ENCODE measurements at regions not wholly inside any gene's neighbourhood (a gene's known extent, or its start where the extent isn't known, plus 50 kb on each side); places are given as distances from the start of the nearest gene placed in this dataset.
A peak's percentile ranks its signal among the peaks of the same experiment; 100 is the strongest.

DNA sequence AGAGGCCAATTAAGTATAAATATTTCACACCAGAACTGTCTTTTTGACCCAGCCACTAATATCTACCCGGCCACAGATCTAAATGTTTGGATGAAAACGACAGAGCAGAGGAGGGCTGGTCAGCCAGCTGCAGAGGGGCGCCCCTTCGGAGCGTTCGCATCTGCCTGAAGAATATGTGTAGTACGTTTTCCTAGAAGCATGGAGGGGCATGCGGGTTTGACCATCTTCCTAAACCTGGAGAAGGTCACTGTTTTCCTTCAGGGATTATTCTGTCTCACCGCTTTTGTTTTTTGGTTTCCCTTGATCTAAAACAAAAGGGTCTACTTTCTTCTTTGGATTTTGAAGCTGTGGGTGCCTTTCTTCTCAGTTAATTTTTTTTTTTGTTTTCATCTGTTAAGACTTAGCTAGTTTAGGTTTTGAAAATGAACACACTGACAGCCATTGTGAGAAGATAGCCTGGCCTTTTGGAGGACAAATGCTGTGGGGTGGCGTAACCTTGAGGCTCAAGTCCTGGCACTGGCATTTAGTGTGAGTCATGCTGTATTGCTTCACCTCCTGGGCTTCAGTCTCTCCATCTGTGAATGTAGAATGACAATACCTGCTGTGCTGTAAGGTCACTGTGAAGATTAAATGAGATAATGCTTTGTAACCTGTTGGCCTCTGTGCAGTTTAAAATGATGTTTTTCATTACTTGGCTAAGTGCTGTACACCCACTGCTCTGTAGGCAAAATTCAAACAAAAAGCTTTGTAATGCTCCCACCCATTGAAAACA, 74.1 kb upstream of the IRF2BP2 start:
- H3K4me1 ChIP-seq: no peaks in the 10 kb centered on the region
- H3K36me3 ChIP-seq: no peaks in the 10 kb centered on the region
- peak in 1 of 3 donors; percentile 83 for DNase-seq
- H3K27ac ChIP-seq: peak overlapping the region in 2 of 4 donors; percentile 46 to 50
- no peak for TF ChIP-seq POLR2A (IDR thresholded peaks at IDR 0.05)
- TF ChIP-seq, protein P1, sequence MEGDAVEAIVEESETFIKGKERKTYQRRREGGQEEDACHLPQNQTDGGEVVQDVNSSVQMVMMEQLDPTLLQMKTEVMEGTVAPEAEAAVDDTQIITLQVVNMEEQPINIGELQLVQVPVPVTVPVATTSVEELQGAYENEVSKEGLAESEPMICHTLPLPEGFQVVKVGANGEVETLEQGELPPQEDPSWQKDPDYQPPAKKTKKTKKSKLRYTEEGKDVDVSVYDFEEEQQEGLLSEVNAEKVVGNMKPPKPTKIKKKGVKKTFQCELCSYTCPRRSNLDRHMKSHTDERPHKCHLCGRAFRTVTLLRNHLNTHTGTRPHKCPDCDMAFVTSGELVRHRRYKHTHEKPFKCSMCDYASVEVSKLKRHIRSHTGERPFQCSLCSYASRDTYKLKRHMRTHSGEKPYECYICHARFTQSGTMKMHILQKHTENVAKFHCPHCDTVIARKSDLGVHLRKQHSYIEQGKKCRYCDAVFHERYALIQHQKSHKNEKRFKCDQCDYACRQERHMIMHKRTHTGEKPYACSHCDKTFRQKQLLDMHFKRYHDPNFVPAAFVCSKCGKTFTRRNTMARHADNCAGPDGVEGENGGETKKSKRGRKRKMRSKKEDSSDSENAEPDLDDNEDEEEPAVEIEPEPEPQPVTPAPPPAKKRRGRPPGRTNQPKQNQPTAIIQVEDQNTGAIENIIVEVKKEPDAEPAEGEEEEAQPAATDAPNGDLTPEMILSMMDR (IDR thresholded peaks at IDR 0.05): no peak
- H3K9me3 ChIP-seq: peaks cover 0 to 6% (median 0%) of the 10 kb centered on the region in 4 donors
- no peak overlapping the region for H3K4me3 ChIP-seq
- H3K27me3 ChIP-seq: no peaks in the 10 kb centered on the region

GRCh38 chr1:234683127-234683860, 73.3 kb upstream of the IRF2BP2 start:
- Histone ChIP-seq H3K27ac (peak overlapping the region in 2 of 4 donors; percentile 46 to 50), H3K36me3 (no peaks in the 10 kb centered on the region), H3K4me1 (no peaks in the 10 kb centered on the region), H3K9me3 (peaks cover 0 to 6% (median 0%) of the 10 kb centered on the region in 4 donors), H3K27me3 (no peaks in the 10 kb centered on the region), H3K4me3 (no peak overlapping the region)
- TF ChIP-seq, protein P1 (IDR thresholded peaks at IDR 0.05): no peak
- TF ChIP-seq POLR2A (IDR thresholded peaks at IDR 0.05): no peak
- no peak for DNase-seq

- Histone ChIP-seq H3K36me3 (no peaks in the 10 kb centered on the region), H3K4me1 (no peaks in the 10 kb centered on the region), H3K9me3 (peaks cover 0 to 6% (median 0%) of the 10 kb centered on the region in 4 donors), H3K27me3 (no peaks in the 10 kb centered on the region), H3K4me3 (no peak overlapping the region), H3K27ac (no peak overlapping the region)
- TF ChIP-seq, protein P1 (IDR thresholded peaks at IDR 0.05): no peak
- no peak for TF ChIP-seq POLR2A (IDR thresholded peaks at IDR 0.05)
- DNase-seq: no peak
Measured at GRCh38 chr1:234681990-234682389, 72.0 kb upstream of the IRF2BP2 start.

GRCh38 chr1:234681065-234681464, 71.1 kb upstream of the IRF2BP2 start:
- no peaks in the 10 kb centered on the region for H3K36me3 ChIP-seq
- TF ChIP-seq, protein P1 (IDR thresholded peaks at IDR 0.05): no peak
- no peak for TF ChIP-seq POLR2A (IDR thresholded peaks at IDR 0.05)
- H3K27me3 ChIP-seq: no peaks in the 10 kb centered on the region
- no peak for DNase-seq
- H3K9me3 ChIP-seq: peaks cover 0 to 2% (median 0%) of the 10 kb centered on the region in 4 donors
- no peak overlapping the region for H3K4me3 ChIP-seq
- H3K4me1 ChIP-seq: no peaks in the 10 kb centered on the region
- H3K27ac ChIP-seq: no peak overlapping the region

DNA sequence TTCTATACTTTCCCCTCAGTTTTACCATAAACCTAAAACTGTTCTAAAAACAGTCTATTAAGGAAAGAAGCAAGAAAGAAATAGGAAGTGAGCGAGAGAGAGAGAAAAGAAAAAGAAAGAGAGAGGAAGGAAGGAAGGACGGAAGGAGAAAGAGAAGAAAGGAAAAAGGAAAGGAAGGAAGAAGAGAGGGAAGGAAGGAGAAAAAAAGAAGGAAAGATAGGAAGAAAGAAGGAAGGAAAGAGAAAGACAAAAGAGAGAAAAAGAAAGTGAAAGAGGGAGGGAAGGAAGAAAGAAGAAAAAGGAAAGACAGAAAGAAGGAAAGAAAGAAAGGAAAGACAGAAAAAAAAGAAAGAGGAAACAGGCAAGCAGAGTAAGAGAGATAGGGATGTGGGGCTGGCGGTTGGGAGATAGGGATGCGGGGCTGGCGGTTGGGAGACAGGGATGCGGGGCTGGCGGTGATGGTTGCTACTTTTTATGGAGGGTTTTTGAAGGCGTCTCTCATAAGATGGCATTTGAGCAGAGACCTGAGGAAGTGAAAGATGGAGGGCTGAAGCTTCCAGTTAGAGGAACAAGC, 70.4 kb upstream of the IRF2BP2 start:
- Histone ChIP-seq H3K4me3 (no peak overlapping the region), H3K4me1 (peaks cover 0 to 5% (median 0%) of the 10 kb centered on the region in 4 donors), H3K27me3 (no peaks in the 10 kb centered on the region), H3K36me3 (no peaks in the 10 kb centered on the region), H3K27ac (no peak overlapping the region), H3K9me3 (no peaks in the 10 kb centered on the region)
- no peak for TF ChIP-seq POLR2A (IDR thresholded peaks at IDR 0.05)
- TF ChIP-seq, protein P1 (IDR thresholded peaks at IDR 0.05): no peak
- DNase-seq: no peak
